Nephron (organoid): ENCODE measurements at regions not wholly inside any gene's neighbourhood (a gene's known extent, or its start where the extent isn't known, plus 50 kb on each side); places are given as distances from the start of the nearest gene placed in this dataset.

Source experiments
- H3K27ac Mint-ChIP-seq, 3 experiments: 2 replicates each; pipeline ENCODE4 v1.8.0; 2020; ENCODE audit warnings: mixed read lengths in 3 of 3, mild to moderate bottlenecking in 2 of 3, moderate library complexity in 1 of 3
- H3K27me3 Mint-ChIP-seq: 2 replicates; pipeline ENCODE4 v1.8.0; 2021; ENCODE audit warnings: low read depth, mild to moderate bottlenecking, moderate library complexity, mixed read lengths
- H3K36me3 Mint-ChIP-seq: 2 replicates; pipeline ENCODE4 v1.8.0; 2020; ENCODE audit warnings: low read depth, mixed read lengths
- H3K4me1 Mint-ChIP-seq: 2 replicates; pipeline ENCODE4 v1.8.0; 2020; ENCODE audit warnings: mixed read lengths
- H3K4me3 Mint-ChIP-seq, 3 experiments: 2 replicates each; pipeline ENCODE4 v1.8.0; 2020; ENCODE audit warnings: mild to moderate bottlenecking in 3 of 3, mixed read lengths in 3 of 3, moderate library complexity in 2 of 3
- H3K9me3 Mint-ChIP-seq: 2 replicates; pipeline ENCODE4 v1.8.0; 2020; ENCODE audit warnings: mixed read lengths
- TF ChIP-seq, protein P1 (sequence below), 3 experiments: fragments of 200-600 bp; sonication (generic); IDR thresholded peaks; one replicate each; pipeline ENCODE4 v1.5.0; 2021; ENCODE audit warnings: antibody characterized with exemption in 3 of 3; ENCODE audit not compliant: unreplicated experiment in 3 of 3

DNA sequence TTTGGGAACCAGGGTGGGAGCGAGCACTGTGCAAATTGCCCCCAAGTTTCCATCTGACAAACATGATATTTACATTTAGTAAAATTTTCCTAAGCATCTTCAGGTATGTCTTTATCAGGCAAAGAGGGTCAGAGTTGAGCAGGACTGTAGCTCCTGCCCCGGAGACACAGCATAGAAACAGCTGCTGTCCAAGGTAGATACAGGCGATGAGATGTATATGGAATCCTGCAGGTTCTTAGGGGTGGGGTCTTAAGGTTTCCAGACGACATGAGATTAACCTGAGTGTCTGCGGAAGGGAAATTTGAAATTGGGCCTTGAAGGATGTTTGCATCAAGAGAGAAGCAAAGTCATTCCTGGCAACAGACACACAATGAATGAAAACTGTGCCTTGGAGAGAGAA is 998.8 kb downstream of the AACS start:
- no peaks in the 10 kb centered on the region for H3K36me3 Mint-ChIP-seq
- no peaks in the 10 kb centered on the region for H3K4me1 Mint-ChIP-seq
- TF ChIP-seq, protein P1, sequence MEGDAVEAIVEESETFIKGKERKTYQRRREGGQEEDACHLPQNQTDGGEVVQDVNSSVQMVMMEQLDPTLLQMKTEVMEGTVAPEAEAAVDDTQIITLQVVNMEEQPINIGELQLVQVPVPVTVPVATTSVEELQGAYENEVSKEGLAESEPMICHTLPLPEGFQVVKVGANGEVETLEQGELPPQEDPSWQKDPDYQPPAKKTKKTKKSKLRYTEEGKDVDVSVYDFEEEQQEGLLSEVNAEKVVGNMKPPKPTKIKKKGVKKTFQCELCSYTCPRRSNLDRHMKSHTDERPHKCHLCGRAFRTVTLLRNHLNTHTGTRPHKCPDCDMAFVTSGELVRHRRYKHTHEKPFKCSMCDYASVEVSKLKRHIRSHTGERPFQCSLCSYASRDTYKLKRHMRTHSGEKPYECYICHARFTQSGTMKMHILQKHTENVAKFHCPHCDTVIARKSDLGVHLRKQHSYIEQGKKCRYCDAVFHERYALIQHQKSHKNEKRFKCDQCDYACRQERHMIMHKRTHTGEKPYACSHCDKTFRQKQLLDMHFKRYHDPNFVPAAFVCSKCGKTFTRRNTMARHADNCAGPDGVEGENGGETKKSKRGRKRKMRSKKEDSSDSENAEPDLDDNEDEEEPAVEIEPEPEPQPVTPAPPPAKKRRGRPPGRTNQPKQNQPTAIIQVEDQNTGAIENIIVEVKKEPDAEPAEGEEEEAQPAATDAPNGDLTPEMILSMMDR (IDR thresholded peaks at IDR 0.05; ENCODE audit: unreplicated experiment in 3 of 3), result no peak
- H3K27ac Mint-ChIP-seq, result no peak overlapping the region
- H3K27me3 Mint-ChIP-seq, result no peaks in the 10 kb centered on the region
- no peak overlapping the region for H3K4me3 Mint-ChIP-seq
- H3K9me3 Mint-ChIP-seq, result peaks cover 7% of the 10 kb centered on the region

DNA sequence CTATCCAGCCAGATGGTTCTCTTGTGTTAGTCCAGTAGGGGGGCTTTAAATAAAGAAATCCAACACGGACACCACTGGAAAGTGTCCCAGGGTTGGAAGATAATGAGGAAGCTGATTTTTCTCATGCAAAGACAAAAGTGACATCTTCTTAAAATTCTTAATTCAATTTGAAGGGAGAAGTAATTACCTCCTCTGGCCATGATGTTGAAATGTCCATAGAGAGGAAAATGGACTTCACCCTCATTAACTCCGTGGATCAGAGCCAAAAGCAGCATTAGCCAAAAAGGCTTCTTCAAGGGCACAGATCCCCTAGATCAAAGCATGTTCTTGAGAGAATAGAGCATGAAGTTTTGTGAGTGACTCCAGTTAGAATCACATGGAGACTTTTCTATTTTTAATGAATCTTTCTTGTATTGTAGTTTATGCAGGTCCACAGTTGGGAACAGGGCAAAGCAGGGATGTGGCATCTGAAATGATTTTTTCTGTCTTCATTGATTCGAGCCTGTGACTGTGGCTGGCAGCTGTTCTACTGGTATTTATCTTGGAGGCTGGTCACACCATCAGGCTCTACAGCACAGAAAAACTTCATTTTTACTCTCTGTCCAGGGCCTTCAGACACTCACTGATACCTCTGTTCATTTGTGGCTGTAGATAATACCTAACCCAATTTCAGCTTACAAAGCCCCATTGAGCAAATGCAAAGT is 1002.5 kb downstream of the AACS start:
- TF ChIP-seq, protein P1 (IDR thresholded peaks at IDR 0.05; ENCODE audit: unreplicated experiment in 3 of 3), result no peak
- H3K4me3 Mint-ChIP-seq, result no peak overlapping the region
- H3K36me3 Mint-ChIP-seq, result peaks cover 16% of the 10 kb centered on the region
- peak overlapping the region in 1 of 3 experiments; percentile 29 for H3K27ac Mint-ChIP-seq
- no peaks in the 10 kb centered on the region for H3K4me1 Mint-ChIP-seq
- H3K27me3 Mint-ChIP-seq, result peaks cover under 1% of the 10 kb centered on the region
- peaks cover 36% of the 10 kb centered on the region for H3K9me3 Mint-ChIP-seq

DNA sequence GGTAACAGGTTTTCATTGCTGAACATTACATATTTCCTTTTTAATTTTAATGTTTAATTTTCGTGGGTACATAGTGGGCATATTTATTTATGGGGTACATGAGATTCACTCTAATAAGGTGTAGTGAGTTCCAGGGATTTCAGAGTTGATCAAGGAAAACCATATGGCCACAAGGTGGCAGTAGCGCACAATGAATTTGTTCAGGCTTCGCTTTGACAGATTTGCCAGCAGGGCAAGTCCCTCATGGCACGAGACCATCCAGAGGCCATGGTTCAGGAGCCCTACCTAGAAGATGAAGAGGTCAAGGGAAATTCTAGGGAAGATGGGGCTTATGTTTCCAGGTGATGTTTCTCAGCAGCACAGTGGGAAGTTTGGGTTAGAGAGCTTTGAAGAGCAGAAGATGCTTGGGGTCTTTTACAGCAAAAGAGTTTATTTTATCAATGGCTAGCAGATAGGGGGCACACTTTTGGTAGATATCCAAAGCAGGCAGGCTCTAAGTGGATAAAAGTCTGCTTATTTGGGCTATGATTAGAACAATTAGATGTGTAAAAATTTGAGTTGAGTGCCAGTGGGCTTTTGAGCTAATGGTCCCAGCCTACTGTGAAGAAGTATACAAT is 1004.4 kb downstream of the AACS start:
- no peak overlapping the region for H3K4me3 Mint-ChIP-seq

DNA sequence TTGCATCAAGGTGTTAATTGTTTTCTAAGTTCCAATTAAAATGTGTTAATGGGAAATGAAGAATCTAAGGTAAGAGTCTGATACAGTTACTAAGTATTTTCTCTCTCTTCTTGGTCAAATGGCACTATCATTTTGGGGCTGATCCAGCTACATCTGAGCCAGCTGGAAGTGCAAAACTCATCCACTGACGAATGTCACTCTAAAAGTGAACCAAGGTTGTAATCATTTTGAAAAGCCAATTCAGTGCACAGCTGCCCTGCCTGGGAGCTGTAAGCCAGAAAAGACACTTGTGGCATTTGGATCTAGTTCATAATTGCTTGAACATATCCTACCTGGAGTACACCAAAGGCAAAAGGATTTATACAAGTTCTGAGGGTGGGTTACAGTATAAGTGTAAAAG is 1011.3 kb downstream of the AACS start:
- Mint-ChIP-seq H3K4me1 (no peaks in the 10 kb centered on the region), H3K36me3 (no peaks in the 10 kb centered on the region), H3K4me3 (no peak overlapping the region), H3K27me3 (peaks cover 3% of the 10 kb centered on the region), H3K27ac (no peak overlapping the region), H3K9me3 (peaks cover 18% of the 10 kb centered on the region)
- TF ChIP-seq, protein P1 (IDR thresholded peaks at IDR 0.05; ENCODE audit: unreplicated experiment in 3 of 3), result no peak

More for the DNA sequence above, 1004.4 kb downstream of the AACS start:
- Mint-ChIP-seq H3K27ac (no peak overlapping the region), H3K9me3 (peaks cover 43% of the 10 kb centered on the region), H3K4me1 (no peaks in the 10 kb centered on the region), H3K27me3 (peaks cover 3% of the 10 kb centered on the region), H3K36me3 (peaks cover 16% of the 10 kb centered on the region)
- TF ChIP-seq, protein P1 (IDR thresholded peaks at IDR 0.05; ENCODE audit: unreplicated experiment in 3 of 3), result peak; percentile 25 to 53 (median 40)

DNA sequence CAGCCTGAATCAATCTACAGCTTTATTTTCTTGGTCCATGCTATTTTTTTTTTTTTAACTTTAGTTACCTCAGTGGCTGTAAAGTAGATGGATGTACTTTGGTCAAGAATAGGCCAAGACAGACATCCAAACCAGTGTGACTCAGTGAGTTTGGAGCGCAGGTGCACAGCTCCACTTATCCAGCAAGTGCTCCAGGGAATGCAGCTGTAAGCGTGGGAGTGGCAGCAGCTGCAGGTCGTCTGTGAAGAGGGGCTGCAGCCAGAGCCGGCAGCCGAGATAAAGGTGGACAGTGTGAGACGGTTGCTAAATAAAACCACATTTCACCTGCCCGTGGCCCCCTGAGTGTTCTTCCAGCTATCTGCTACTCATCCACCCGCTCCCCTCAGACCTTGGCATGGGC is 1018.7 kb downstream of the AACS start:
- Mint-ChIP-seq H3K27me3 (no peaks in the 10 kb centered on the region), H3K4me3 (no peak overlapping the region), H3K36me3 (no peaks in the 10 kb centered on the region), H3K4me1 (peaks cover 4% of the 10 kb centered on the region), H3K9me3 (peaks cover 6% of the 10 kb centered on the region), H3K27ac (no peak overlapping the region)
- TF ChIP-seq, protein P1 (IDR thresholded peaks at IDR 0.05; ENCODE audit: unreplicated experiment in 3 of 3), result no peak

DNA sequence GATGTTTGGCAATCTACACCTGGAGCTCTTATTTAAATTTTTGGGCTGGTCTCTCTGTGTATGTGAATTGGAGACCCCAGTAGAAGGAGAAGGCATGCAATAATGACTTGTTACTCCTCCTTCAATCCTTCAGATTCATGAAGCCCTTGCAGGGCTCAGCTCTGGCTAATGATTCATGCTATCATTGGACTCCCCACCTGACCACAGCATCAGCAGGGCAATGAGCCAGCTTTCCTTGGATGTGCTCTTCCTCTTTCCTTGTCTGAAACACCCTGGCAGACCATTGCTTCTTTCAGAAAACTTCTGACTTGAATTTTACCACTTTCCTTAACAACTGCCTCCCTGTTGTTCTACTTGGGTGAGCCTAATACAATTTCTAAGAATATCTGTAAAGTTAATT is 1019.2 kb downstream of the AACS start:
- Mint-ChIP-seq H3K27ac (peak overlapping the region in 1 of 3 experiments; percentile 21), H3K9me3 (peaks cover 9% of the 10 kb centered on the region), H3K27me3 (no peaks in the 10 kb centered on the region), H3K4me3 (no peak overlapping the region), H3K4me1 (peaks cover 4% of the 10 kb centered on the region), H3K36me3 (no peaks in the 10 kb centered on the region)
- TF ChIP-seq, protein P1 (IDR thresholded peaks at IDR 0.05; ENCODE audit: unreplicated experiment in 3 of 3), result no peak
